Activated B cell treated with CpG ODN at 0.5 μM for 24 hours (primary cell): ENCODE measurements at regions not wholly inside any gene's neighbourhood (a gene's known extent, or its start where the extent isn't known, plus 50 kb on each side); places are given as distances from the start of the nearest gene placed in this dataset.

Experiments used
- ATAC-seq: fragments of 200-7000 bp; cut with Tn5 transposase; one replicate; pipeline ENCODE4 v1.10.0; 2021; ENCODE audit warnings: low read depth, mild to moderate bottlenecking, moderate library complexity
- CTCF ChIA-PET: fragments of 350-600 bp; sonication (Branson Sonifier 250); formaldehyde crosslinking; loops from one replicate; lab custom pipeline; 2021; ENCODE audit warnings: antibody characterized with exemption; lab: Charles Lee
- POLR2A ChIA-PET: fragments of 350-600 bp; sonication (Branson Sonifier 250); formaldehyde crosslinking; loops from one replicate; lab custom pipeline; 2021; ENCODE audit warnings: antibody characterized with exemption; lab: Charles Lee
- DNase-seq: peaks from one replicate; pipeline ENCODE4 v3.0.0; 2022
- H3K27ac Mint-ChIP-seq: one replicate; pipeline ENCODE4 v1.8.0; 2020; ENCODE audit warnings: mixed read lengths
- H3K27me3 Mint-ChIP-seq: one replicate; pipeline ENCODE4 v1.8.0; 2021; ENCODE audit warnings: mixed read lengths
- H3K36me3 Mint-ChIP-seq: one replicate; pipeline ENCODE4 v1.8.0; 2021; ENCODE audit warnings: low read depth, mixed read lengths
- H3K4me1 Mint-ChIP-seq: one replicate; pipeline ENCODE4 v1.8.0; 2021; ENCODE audit warnings: mixed read lengths
- H3K4me3 Mint-ChIP-seq: one replicate; pipeline ENCODE4 v1.8.0; 2020; ENCODE audit warnings: mild to moderate bottlenecking, mixed read lengths
- H3K9me3 Mint-ChIP-seq: one replicate; pipeline ENCODE4 v1.8.0; 2020; ENCODE audit warnings: mixed read lengths
- CTCF ChIP-seq: fragments of 200-600 bp; IDR thresholded peaks from one replicate; pipeline ENCODE4 v1.8.0; 2022; ENCODE audit warnings: antibody characterized with exemption, mild to moderate bottlenecking
- intact Hi-C: fragments of 100-400 bp; cut with micrococcal nuclease; formaldehyde crosslinking; loops from one replicate; pipeline ENCODE4 v1.15.1; 2024

- Mint-ChIP-seq H3K27me3 (peaks cover 1% of the 10 kb centered on the region), H3K4me3 (no peak overlapping the region), H3K36me3 (no peaks in the 10 kb centered on the region), H3K27ac (no peak overlapping the region), H3K9me3 (no peaks in the 10 kb centered on the region), H3K4me1 (no peaks in the 10 kb centered on the region)
- ChIA-PET POLR2A (no interaction called here), CTCF (no interaction called here)
- no peak for ATAC-seq
- TF ChIP-seq CTCF: no peak
- DNase-seq: no peak
- intact Hi-C loops: no loop called here
Measured at GRCh38 chr7:116423499-116423898, 76.0 kb upstream of the CAV2 start.

GRCh38 chr7:116425647-116426209 is 73.8 kb upstream of the CAV2 start:
- Mint-ChIP-seq H3K27me3 (no peaks in the 10 kb centered on the region), H3K4me1 (no peaks in the 10 kb centered on the region), H3K36me3 (no peaks in the 10 kb centered on the region), H3K4me3 (no peak overlapping the region), H3K9me3 (no peaks in the 10 kb centered on the region), H3K27ac (no peak overlapping the region)
- ATAC-seq: no peak
- DNase-seq: no peak
- ChIA-PET CTCF (no interaction called here), POLR2A (no interaction called here)
- TF ChIP-seq CTCF: no peak
- intact Hi-C loops: no loop called here

GRCh38 chr7:116426428-116427156 is 72.9 kb upstream of the CAV2 start:
- CTCF ChIA-PET: no interaction called here

GRCh38 chr7:116429986-116430619 is 69.4 kb upstream of the CAV2 start:
- no peak overlapping the region for H3K4me3 Mint-ChIP-seq

More at GRCh38 chr7:116426428-116427156, 72.9 kb upstream of the CAV2 start:
- intact Hi-C loops: no loop called here
- TF ChIP-seq CTCF: no peak
- no peaks in the 10 kb centered on the region for H3K36me3 Mint-ChIP-seq
- POLR2A ChIA-PET: no interaction called here
- H3K27ac Mint-ChIP-seq: no peak overlapping the region
- no peak for ATAC-seq
- H3K9me3 Mint-ChIP-seq: no peaks in the 10 kb centered on the region
- H3K27me3 Mint-ChIP-seq: no peaks in the 10 kb centered on the region
- no peaks in the 10 kb centered on the region for H3K4me1 Mint-ChIP-seq
- no peak overlapping the region for H3K4me3 Mint-ChIP-seq
- DNase-seq: no peak

More at GRCh38 chr7:116429986-116430619, 69.4 kb upstream of the CAV2 start:
- Mint-ChIP-seq H3K27me3 (peaks cover 5% of the 10 kb centered on the region), H3K4me1 (no peaks in the 10 kb centered on the region), H3K27ac (no peak overlapping the region), H3K36me3 (no peaks in the 10 kb centered on the region), H3K9me3 (no peaks in the 10 kb centered on the region)
- CTCF ChIA-PET: no interaction called here
- no peak for TF ChIP-seq CTCF
- ATAC-seq (no peak), DNase-seq (no peak)
- POLR2A ChIA-PET: no interaction called here
- intact Hi-C loops: no loop called here
